ENCODE measurements at regions not wholly inside any gene's neighbourhood (a gene's known extent, or its start where the extent isn't known, plus 50 kb on each side); places are given as distances from the start of the nearest gene placed in this dataset.

DNA sequence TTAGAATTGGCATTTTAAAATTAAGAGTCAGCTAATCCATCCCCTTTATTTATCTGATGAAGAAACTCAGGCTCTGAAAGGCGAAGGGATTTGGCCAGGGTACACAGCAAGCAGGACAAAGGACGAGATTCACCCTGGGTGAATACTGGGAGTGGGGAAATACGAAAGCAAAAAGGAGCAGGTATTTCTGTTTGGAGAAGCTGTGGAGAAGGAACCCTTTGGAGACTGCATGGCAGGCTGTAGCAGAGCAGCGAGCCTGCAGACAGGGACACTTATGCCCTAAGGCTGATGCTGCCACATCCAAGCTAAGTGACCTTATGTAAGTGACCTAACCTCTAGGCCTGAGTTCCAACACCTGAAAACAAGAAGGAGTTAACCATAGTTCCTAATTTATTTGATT lies 207.2 kb upstream of the C1orf87 start:
- no peak overlapping the region for H3K4me3 ChIP-seq (ENCODE audit: control insufficient read depth in 1 of 2, extremely low read depth in 1 of 2, low read length in 1 of 2)
- no peaks in the 10 kb centered on the region for H3K36me3 ChIP-seq (ENCODE audit: control insufficient read depth in 2 of 2, extremely low read depth in 1 of 2, insufficient read depth in 1 of 2, low read length in 1 of 2)
- no peak for DNase-seq
- no peaks in the 10 kb centered on the region for H3K9me3 ChIP-seq
- H3K27me3 ChIP-seq (replicated peaks in 1 of 2; ENCODE audit: control insufficient read depth in 2 of 2, extremely low read depth in 1 of 2, insufficient read depth in 2 of 2, low read length in 1 of 2), result peaks cover 0 to 2% of the 10 kb centered on the region in 2 experiments
- ChIA-PET CTCF (no interaction called here), POLR2A (no interaction called here)
- no peaks in the 10 kb centered on the region for H3K36me3 Mint-ChIP-seq
- H3K9me3 Mint-ChIP-seq, result no peaks in the 10 kb centered on the region
- 72% methylated on average over 3 of the region's 4 CpGs for WGBS (ENCODE audit: insufficient coverage)
- no peak overlapping the region for H3K27ac ChIP-seq (ENCODE audit: low read length)
- peaks cover 7 to 10% of the 10 kb centered on the region in 2 experiments for H3K4me1 ChIP-seq (ENCODE audit: control insufficient read depth in 1 of 2, extremely low read depth in 1 of 2, insufficient read depth in 2 of 2, low read length in 2 of 2)
- no peak overlapping the region for H3K27ac Mint-ChIP-seq
- H3K27me3 Mint-ChIP-seq, result no peaks in the 10 kb centered on the region
- no peak overlapping the region for H3K4me3 Mint-ChIP-seq
- no peak for ATAC-seq (replicated peaks in 1 of 4)
- H3K4me1 Mint-ChIP-seq, result peaks cover 11 to 16% (median 13%) of the 10 kb centered on the region in 3 donors

DNA sequence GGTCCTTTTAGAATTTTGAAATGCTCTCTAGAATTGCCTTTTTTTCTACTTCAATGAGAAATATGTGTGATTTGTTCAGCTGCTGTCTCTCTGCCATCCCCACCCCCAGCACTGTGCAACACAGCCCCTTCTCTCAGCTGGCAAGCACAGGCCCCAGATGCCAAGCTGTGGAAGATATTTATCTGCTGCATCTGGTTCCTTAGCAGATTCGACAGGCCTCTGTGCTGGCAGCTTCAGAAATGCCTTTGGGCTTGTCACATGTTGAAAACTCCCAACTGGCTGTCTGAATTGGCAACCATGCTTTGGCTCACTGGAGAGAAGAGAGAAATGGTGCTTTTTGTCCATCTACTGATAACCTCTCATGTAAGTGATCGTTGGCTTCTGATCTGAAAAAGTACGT lies 206.7 kb upstream of the C1orf87 start:
- Histone ChIP-seq H3K9me3 (no peaks in the 10 kb centered on the region), H3K4me1 (ENCODE audit: control insufficient read depth in 1 of 2, extremely low read depth in 1 of 2, insufficient read depth in 2 of 2, low read length in 2 of 2) (peaks cover 7 to 10% of the 10 kb centered on the region in 2 experiments), H3K27ac (ENCODE audit: low read length) (no peak overlapping the region), H3K36me3 (ENCODE audit: control insufficient read depth in 2 of 2, extremely low read depth in 1 of 2, insufficient read depth in 1 of 2, low read length in 1 of 2) (no peaks in the 10 kb centered on the region), H3K4me3 (ENCODE audit: control insufficient read depth in 1 of 2, extremely low read depth in 1 of 2, low read length in 1 of 2) (no peak overlapping the region), H3K27me3 (replicated peaks in 1 of 2; ENCODE audit: control insufficient read depth in 2 of 2, extremely low read depth in 1 of 2, insufficient read depth in 2 of 2, low read length in 1 of 2) (peaks cover 0 to 2% of the 10 kb centered on the region in 2 experiments)
- ChIA-PET POLR2A (no interaction called here), CTCF (no interaction called here)
- Mint-ChIP-seq H3K36me3 (no peaks in the 10 kb centered on the region), H3K27ac (no peak overlapping the region), H3K9me3 (no peaks in the 10 kb centered on the region), H3K27me3 (no peaks in the 10 kb centered on the region), H3K4me1 (peaks cover 11 to 16% (median 13%) of the 10 kb centered on the region in 3 donors), H3K4me3 (no peak overlapping the region)
- no peak for ATAC-seq (replicated peaks in 1 of 4)
- WGBS (ENCODE audit: insufficient coverage), result 20% methylated on average over 1 of the region's 3 CpGs
- DNase-seq, result no peak

DNA sequence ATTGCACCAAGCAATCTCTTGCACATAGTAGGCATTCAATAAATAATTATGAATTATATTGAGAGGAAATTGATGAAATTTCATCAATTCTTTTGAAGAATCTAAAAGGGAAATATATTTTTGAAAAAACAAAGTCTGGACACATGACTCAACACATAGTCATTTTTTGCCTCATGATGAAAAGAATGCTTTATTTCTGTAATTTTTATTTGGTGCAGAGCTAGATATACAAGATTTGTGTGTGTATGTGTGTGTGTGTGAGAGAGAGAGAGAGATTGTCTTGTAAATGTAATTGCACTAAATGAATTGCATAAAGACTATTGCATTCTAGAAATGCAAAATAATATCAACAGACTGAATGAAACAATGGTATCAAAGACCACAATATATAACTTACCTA lies 206.2 kb upstream of the C1orf87 start:
- ATAC-seq (replicated peaks in 1 of 4), result no peak
- Histone ChIP-seq H3K27ac (ENCODE audit: low read length) (no peak overlapping the region), H3K9me3 (no peaks in the 10 kb centered on the region), H3K4me1 (ENCODE audit: control insufficient read depth in 1 of 2, extremely low read depth in 1 of 2, insufficient read depth in 2 of 2, low read length in 2 of 2) (peaks cover 7 to 10% of the 10 kb centered on the region in 2 experiments), H3K36me3 (ENCODE audit: control insufficient read depth in 2 of 2, extremely low read depth in 1 of 2, insufficient read depth in 1 of 2, low read length in 1 of 2) (no peaks in the 10 kb centered on the region), H3K27me3 (replicated peaks in 1 of 2; ENCODE audit: control insufficient read depth in 2 of 2, extremely low read depth in 1 of 2, insufficient read depth in 2 of 2, low read length in 1 of 2) (peaks cover 0 to 1% of the 10 kb centered on the region in 2 experiments), H3K4me3 (ENCODE audit: control insufficient read depth in 1 of 2, extremely low read depth in 1 of 2, low read length in 1 of 2) (no peak overlapping the region)
- no peaks in the 10 kb centered on the region for H3K9me3 Mint-ChIP-seq
- DNase-seq, result no peak
- H3K27me3 Mint-ChIP-seq, result no peaks in the 10 kb centered on the region
- no peak overlapping the region for H3K27ac Mint-ChIP-seq
- POLR2A ChIA-PET, result no interaction called here
- CTCF ChIA-PET, result no interaction called here
- H3K36me3 Mint-ChIP-seq, result no peaks in the 10 kb centered on the region
- H3K4me1 Mint-ChIP-seq, result peaks cover 11 to 16% (median 13%) of the 10 kb centered on the region in 3 donors
- no peak overlapping the region for H3K4me3 Mint-ChIP-seq

- no CpG with 5 or more reads among the region's 2 CpGs for WGBS (ENCODE audit: insufficient coverage)
- H3K27me3 ChIP-seq (replicated peaks in 1 of 2; ENCODE audit: control insufficient read depth in 2 of 2, extremely low read depth in 1 of 2, insufficient read depth in 2 of 2, low read length in 1 of 2), result no peaks in the 10 kb centered on the region
- H3K4me1 ChIP-seq (ENCODE audit: control insufficient read depth in 1 of 2, extremely low read depth in 1 of 2, insufficient read depth in 2 of 2, low read length in 2 of 2), result peaks cover 7 to 10% of the 10 kb centered on the region in 2 experiments
- H3K9me3 Mint-ChIP-seq, result no peaks in the 10 kb centered on the region
- H3K27ac Mint-ChIP-seq, result no peak overlapping the region
- peaks cover 11 to 16% (median 13%) of the 10 kb centered on the region in 3 donors for H3K4me1 Mint-ChIP-seq
- H3K9me3 ChIP-seq, result no peaks in the 10 kb centered on the region
- ATAC-seq (replicated peaks in 1 of 4), result no peak
- ChIA-PET POLR2A (no interaction called here), CTCF (no interaction called here)
- H3K36me3 Mint-ChIP-seq, result no peaks in the 10 kb centered on the region
- H3K27me3 Mint-ChIP-seq, result no peaks in the 10 kb centered on the region
- no peak overlapping the region for H3K4me3 ChIP-seq (ENCODE audit: control insufficient read depth in 1 of 2, extremely low read depth in 1 of 2, low read length in 1 of 2)
- H3K4me3 Mint-ChIP-seq, result no peak overlapping the region
- H3K36me3 ChIP-seq (ENCODE audit: control insufficient read depth in 2 of 2, extremely low read depth in 1 of 2, insufficient read depth in 1 of 2, low read length in 1 of 2), result no peaks in the 10 kb centered on the region
- no peak for DNase-seq
- no peak overlapping the region for H3K27ac ChIP-seq (ENCODE audit: low read length)
These were observed 203.7 kb upstream of the C1orf87 start for GRCh38 chr1:60277269-60277668.

GRCh38 chr1:60274422-60275290 lies 201.1 kb upstream of the C1orf87 start:
- no peak for DNase-seq
- no peak for ATAC-seq (replicated peaks in 1 of 4)
- Mint-ChIP-seq H3K9me3 (peaks cover 0 to 12% (median 0%) of the 10 kb centered on the region in 3 donors), H3K4me1 (no peaks in the 10 kb centered on the region), H3K4me3 (no peak overlapping the region), H3K36me3 (no peaks in the 10 kb centered on the region), H3K27ac (no peak overlapping the region), H3K27me3 (no peaks in the 10 kb centered on the region)
- whole genome bisulfite sequencing (ENCODE audit: insufficient coverage), result no CpG with 5 or more reads among the region's 8 CpGs
- ChIA-PET CTCF (no interaction called here), POLR2A (interaction anchor here in 1 of 2 donors (0.7 kb wide), 1 partner anchor 404 kb away, joined by 3 read pairs; no protein-coding TSS in a partner anchor)
- Histone ChIP-seq H3K36me3 (ENCODE audit: control insufficient read depth in 2 of 2, extremely low read depth in 1 of 2, insufficient read depth in 1 of 2, low read length in 1 of 2) (no peaks in the 10 kb centered on the region), H3K9me3 (no peaks in the 10 kb centered on the region), H3K27me3 (replicated peaks in 1 of 2; ENCODE audit: control insufficient read depth in 2 of 2, extremely low read depth in 1 of 2, insufficient read depth in 2 of 2, low read length in 1 of 2) (no peaks in the 10 kb centered on the region), H3K4me3 (ENCODE audit: control insufficient read depth in 1 of 2, extremely low read depth in 1 of 2, low read length in 1 of 2) (no peak overlapping the region), H3K27ac (ENCODE audit: low read length) (no peak overlapping the region), H3K4me1 (ENCODE audit: control insufficient read depth in 1 of 2, extremely low read depth in 1 of 2, insufficient read depth in 2 of 2, low read length in 2 of 2) (no peaks in the 10 kb centered on the region)

GRCh38 chr1:60273185-60273584 lies 199.6 kb upstream of the C1orf87 start:
- ATAC-seq (replicated peaks in 1 of 4) (no peak), DNase-seq (no peak)
- Mint-ChIP-seq H3K4me3 (no peak overlapping the region), H3K36me3 (no peaks in the 10 kb centered on the region), H3K4me1 (no peaks in the 10 kb centered on the region), H3K27me3 (no peaks in the 10 kb centered on the region), H3K9me3 (peaks cover 0 to 12% (median 0%) of the 10 kb centered on the region in 3 donors), H3K27ac (no peak overlapping the region)
- Histone ChIP-seq H3K27me3 (replicated peaks in 1 of 2; ENCODE audit: control insufficient read depth in 2 of 2, extremely low read depth in 1 of 2, insufficient read depth in 2 of 2, low read length in 1 of 2) (no peaks in the 10 kb centered on the region), H3K9me3 (no peaks in the 10 kb centered on the region), H3K4me3 (ENCODE audit: control insufficient read depth in 1 of 2, extremely low read depth in 1 of 2, low read length in 1 of 2) (no peak overlapping the region), H3K4me1 (ENCODE audit: control insufficient read depth in 1 of 2, extremely low read depth in 1 of 2, insufficient read depth in 2 of 2, low read length in 2 of 2) (no peaks in the 10 kb centered on the region), H3K27ac (ENCODE audit: low read length) (no peak overlapping the region), H3K36me3 (ENCODE audit: control insufficient read depth in 2 of 2, extremely low read depth in 1 of 2, insufficient read depth in 1 of 2, low read length in 1 of 2) (no peaks in the 10 kb centered on the region)
- CTCF ChIA-PET, result no interaction called here
- WGBS (ENCODE audit: insufficient coverage), result no CpG with 5 or more reads among the region's 1 CpG
- POLR2A ChIA-PET, result no interaction called here
